Peyer's patch (tissue), 4 donors: ENCODE measurements at regions not wholly inside any gene's neighbourhood (a gene's known extent, or its start where the extent isn't known, plus 50 kb on each side); places are given as distances from the start of the nearest gene placed in this dataset.

Experiments used
- POLR2A ChIP-seq, 2 donors: fragments of 450-650 bp; IDR thresholded peaks; one replicate each; pipeline ENCODE4 v1.5.1; 2017; ENCODE audit warnings: antibody characterized with exemption in 2 of 2, mild to moderate bottlenecking in 2 of 2, moderate library complexity in 2 of 2
- TF ChIP-seq, protein P1 (sequence below), 6 experiments: fragments of 450-650 bp in 4 of 6; fragments of 200-600 bp in 2 of 6; sonication (generic) in 1 of 6; IDR thresholded peaks; one replicate each; pipeline ENCODE4 v1.5.1; 2017 to 2019; ENCODE audit warnings: antibody characterized with exemption in 6 of 6, mild to moderate bottlenecking in 3 of 6, moderate library complexity in 1 of 6

DNA sequence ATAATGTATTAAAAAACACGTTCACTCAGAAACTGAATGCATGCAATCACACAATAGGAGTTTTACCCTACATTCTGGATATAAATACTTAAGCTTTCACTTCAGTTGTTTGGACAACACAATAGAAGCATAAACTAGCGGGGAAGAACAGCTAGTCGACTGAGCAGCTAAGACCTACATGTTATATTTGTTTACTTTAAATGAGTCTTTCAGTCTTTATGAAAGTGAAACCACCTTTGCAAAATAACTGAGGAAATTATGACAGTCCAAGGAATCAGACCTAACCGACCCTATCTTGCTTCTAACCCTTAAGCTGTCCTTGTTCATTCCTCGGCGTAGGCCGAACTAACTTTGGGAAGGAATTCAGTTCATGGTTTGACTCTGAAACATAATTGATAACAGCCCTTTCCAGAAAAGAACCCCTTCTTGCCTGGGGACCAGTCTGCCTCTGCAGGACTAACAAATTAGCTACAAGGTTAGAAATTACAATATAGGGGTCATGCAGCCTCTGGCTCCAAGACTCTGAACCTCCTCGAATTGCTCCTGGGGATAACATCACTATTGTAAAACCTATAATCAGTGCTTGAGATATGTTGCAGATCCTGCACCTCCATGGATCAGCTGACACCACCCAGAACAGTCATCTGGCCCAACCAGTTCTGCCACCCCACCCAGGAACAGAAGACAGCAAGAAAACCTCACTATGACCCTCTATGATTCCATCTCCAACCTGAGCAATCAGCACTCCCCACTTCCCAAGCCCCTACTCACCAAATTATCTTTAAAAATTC is 185.1 kb upstream of the KLF6 start:
- TF ChIP-seq POLR2A (IDR thresholded peaks at IDR 0.05): no peak
- TF ChIP-seq, protein P1, sequence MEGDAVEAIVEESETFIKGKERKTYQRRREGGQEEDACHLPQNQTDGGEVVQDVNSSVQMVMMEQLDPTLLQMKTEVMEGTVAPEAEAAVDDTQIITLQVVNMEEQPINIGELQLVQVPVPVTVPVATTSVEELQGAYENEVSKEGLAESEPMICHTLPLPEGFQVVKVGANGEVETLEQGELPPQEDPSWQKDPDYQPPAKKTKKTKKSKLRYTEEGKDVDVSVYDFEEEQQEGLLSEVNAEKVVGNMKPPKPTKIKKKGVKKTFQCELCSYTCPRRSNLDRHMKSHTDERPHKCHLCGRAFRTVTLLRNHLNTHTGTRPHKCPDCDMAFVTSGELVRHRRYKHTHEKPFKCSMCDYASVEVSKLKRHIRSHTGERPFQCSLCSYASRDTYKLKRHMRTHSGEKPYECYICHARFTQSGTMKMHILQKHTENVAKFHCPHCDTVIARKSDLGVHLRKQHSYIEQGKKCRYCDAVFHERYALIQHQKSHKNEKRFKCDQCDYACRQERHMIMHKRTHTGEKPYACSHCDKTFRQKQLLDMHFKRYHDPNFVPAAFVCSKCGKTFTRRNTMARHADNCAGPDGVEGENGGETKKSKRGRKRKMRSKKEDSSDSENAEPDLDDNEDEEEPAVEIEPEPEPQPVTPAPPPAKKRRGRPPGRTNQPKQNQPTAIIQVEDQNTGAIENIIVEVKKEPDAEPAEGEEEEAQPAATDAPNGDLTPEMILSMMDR (IDR thresholded peaks at IDR 0.05): no peak
